ENCODE measurements at regions not wholly inside any gene's neighbourhood (a gene's known extent, or its start where the extent isn't known, plus 50 kb on each side); places are given as distances from the start of the nearest gene placed in this dataset.

- Histone ChIP-seq H3K9ac (ENCODE audit: insufficient read depth in 1 of 2, low read depth in 2 of 2, low read length in 2 of 2) (no peak overlapping the region), H3K9me3 (replicated peaks; ENCODE audit: control insufficient read depth, insufficient read depth, low read depth, low read length) (no peaks in the 10 kb centered on the region), H3K4me3 (no peak overlapping the region), H3K27me3 (ENCODE audit: control insufficient read depth in 2 of 2, insufficient read depth in 2 of 2, low read length in 2 of 2) (no peaks in the 10 kb centered on the region), H3K36me3 (ENCODE audit: control insufficient read depth, insufficient read depth, low read length) (no peaks in the 10 kb centered on the region), H2AFZ (ENCODE audit: low read depth, low read length) (no peak overlapping the region), H3K4me1 (replicated peaks in 1 of 2; ENCODE audit: control insufficient read depth in 2 of 2, insufficient read depth in 2 of 2, low read length in 2 of 2) (no peaks in the 10 kb centered on the region), H3K9me1 (ENCODE audit: control insufficient read depth, insufficient read depth, low read length) (no peaks in the 10 kb centered on the region), H3K27ac (ENCODE audit: extremely low read depth, low read depth, low read length) (no peak overlapping the region), H3K4me2 (ENCODE audit: insufficient read depth, low read length) (no peak overlapping the region), H4K20me1 (replicated peaks; ENCODE audit: control insufficient read depth, insufficient read depth, low read length) (no peaks in the 10 kb centered on the region), H3K79me2 (ENCODE audit: control insufficient read depth, insufficient read depth, low read length) (no peaks in the 10 kb centered on the region)
- BruUV-seq (replicated peaks) = no TSS peak
- TF ChIP-seq, protein P1, sequence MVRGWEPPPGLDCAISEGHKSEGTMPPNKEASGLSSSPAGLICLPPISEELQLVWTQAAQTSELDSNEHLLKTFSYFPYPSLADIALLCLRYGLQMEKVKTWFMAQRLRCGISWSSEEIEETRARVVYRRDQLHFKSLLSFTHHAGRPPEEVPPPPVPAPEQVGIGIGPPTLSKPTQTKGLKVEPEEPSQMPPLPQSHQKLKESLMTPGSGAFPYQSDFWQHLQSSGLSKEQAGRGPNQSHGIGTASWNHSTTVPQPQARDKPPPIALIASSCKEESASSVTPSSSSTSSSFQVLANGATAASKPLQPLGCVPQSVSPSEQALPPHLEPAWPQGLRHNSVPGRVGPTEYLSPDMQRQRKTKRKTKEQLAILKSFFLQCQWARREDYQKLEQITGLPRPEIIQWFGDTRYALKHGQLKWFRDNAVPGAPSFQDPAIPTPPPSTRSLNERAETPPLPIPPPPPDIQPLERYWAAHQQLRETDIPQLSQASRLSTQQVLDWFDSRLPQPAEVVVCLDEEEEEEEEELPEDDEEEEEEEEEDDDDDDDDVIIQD (CRISPR knock-in tag; IDR thresholded peaks at IDR 0.05) = no peak
- TF ChIP-seq RBM17 (IDR thresholded peaks at IDR 0.05; ENCODE audit: borderline replicate concordance, low read depth, low read length) (no peak), ZBTB40 (IDR thresholded peaks at IDR 0.05) (no peak), ZBTB40 (CRISPR knock-in tag; IDR thresholded peaks at IDR 0.05) (no peak), ZNF75A (CRISPR knock-in tag; IDR thresholded peaks at IDR 0.05) (no peak), ARID2 (IDR thresholded peaks at IDR 0.05) (no peak)
- in situ Hi-C loops (cut with MboI) = no loop called here
- intact Hi-C loops (cut with micrococcal nuclease) = no loop called here
- no peak for DNase-seq (ENCODE audit: extremely low read depth in 1 of 4, low spot score in 3 of 4)
- no peak for ATAC-seq
- POLR2A ChIA-PET = no interaction called here
- no peak for FAIRE-seq
- 0% methylated on average over 3 of the region's 3 CpGs for WGBS (ENCODE audit: insufficient coverage, low coverage, missing lambda C conversion rate)
- CTCF ChIA-PET (ENCODE audit: low intra/inter-chr PET ratio) = no interaction called here
Measured at GRCh38 chr13:88948501-88948900, 1277.3 kb downstream of the SLITRK5 start.

Measured in K562 (cell line).